Urothelium cell line (cell line): ENCODE measurements at regions not wholly inside any gene's neighbourhood (a gene's known extent, or its start where the extent isn't known, plus 50 kb on each side); places are given as distances from the start of the nearest gene placed in this dataset.

ENCODE experiments used
- DNase-seq: peaks from one replicate; pipeline ENCODE4 v3.0.0; 2011; ENCODE audit warnings: low spot score, mixed read lengths
- FAIRE-seq: peaks from 2 replicates; lab custom pipeline; 2011; peaks lifted over from hg19 to GRCh38; lab: Jason Lieb, UNC

DNA sequence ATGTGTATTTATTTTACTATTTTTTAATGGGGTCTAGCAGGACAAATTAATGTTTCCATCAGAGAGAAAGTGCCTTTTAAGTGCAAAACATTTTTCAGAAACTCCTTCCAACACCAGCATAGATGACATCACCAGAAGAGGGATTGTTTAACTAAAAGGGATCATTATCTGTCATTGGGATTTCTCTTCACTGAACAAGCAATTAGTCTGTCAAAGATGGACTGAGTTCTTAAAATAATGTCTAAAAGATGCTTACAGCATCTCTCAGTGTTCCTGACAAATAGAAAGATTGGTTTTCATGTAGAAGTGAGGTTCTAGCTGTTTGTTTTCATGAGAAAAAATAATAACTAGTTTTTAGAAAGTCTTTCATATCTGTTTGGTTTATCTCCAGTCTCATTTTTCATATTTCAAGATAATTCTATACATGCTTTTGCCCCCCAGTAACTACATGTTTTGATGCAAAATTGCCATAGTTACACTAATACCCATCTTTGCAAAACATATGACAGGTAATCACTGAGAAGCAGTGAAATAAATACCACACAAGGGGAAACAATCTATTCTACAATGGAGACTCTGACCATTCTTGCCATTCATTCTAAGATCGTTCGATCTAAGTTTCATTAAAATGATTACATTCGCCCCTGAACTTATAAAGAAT is 850.3 kb downstream of the GALC start:
- DNase-seq: no peak

DNA sequence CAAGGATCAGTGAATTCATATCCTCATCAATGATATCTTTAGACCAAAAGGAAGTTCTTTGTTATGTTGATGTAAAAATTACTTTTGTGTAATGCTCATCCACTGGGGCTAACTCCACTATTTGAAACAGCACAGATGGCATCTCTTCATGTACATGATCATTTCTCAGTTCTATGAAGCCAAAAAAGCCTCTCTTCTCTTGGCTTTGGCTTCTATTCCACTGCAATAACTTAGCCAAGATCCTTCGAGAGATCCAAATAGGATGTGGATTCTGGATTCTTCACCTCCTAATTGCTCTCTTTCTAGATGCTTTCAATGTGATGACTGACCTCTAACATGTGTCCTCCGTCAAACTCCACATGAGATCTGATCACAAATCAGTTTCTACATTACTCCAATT is 851.2 kb downstream of the GALC start:
- no peak for FAIRE-seq

More for the DNA sequence above, 850.3 kb downstream of the GALC start:
- no peak for FAIRE-seq

DNA sequence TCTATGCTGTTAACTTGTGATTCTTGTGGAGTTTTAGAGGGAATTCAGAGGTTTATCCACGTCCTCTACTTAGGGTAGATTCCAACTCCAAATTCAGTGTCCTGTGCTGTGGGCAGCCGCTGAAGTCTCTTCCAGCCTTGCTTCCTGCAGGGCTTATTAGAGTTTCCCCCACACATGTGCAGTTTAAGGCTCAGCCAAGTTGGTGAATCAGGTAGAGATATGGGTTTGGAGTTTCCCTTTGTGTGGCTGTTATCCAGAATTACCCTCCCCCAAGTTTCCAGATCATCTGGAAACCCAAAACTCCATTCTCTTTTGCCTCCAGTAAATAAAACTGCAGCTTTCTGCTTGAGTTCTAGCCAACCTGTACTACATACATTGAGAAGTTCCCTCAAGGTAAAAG is 853.7 kb downstream of the GALC start:
- DNase-seq: no peak
- no peak for FAIRE-seq

More for the DNA sequence above, 851.2 kb downstream of the GALC start:
- DNase-seq: no peak

DNA sequence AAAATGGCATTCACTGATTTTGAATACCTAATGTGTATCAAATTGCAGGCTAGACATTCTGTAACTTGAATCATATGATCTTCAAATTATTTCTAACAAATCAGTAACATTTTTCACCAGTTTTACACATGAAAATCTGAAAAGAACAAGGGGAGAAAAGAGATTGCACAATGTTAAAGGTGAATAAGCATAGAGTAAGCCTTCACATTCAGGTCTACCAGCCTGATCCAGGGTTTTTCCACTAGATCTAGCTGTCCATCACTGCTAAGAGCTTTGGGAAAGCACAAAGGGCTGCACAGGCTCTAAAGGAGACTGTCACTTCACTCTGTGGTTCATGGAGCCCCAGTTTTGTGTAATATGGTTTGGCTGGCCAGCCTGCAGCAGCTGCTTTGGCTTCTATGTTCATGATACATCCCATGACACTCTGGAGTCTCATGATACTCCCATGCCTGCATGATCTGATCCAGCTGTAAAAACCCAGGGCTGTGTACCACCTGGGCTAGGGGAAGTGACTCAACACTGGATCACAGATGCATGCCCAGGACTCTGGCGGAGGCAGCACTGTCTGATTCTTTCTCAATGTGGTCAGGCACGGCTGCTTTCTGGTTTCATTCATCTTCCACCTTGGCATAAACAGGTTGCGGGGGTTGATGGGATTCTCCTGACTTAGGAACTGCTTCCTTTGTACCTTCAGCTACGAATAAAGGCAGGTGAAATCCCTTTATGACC is 859.7 kb downstream of the GALC start:
- DNase-seq (peak; percentile 83), FAIRE-seq (peak; percentile 58)

DNA sequence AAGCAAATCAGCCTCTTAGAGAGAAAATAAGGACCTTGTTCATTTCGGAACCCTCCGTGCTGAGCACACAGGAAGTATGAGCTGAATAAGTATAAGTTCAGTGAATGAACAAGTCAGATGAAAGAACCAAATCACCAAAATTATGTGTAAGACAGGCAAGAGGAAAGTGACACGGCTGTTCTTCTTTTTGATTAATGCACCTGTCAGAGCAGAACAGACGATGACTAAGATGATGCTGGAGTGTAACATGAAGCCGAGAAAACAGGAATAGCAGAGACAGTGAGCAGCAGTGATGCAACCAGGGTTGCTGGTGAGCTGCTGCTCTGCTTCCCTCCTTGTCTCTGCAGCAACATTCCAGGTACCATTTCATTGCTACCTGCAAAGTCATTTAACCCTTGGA is 861.1 kb downstream of the GALC start:
- FAIRE-seq (peak; percentile 94), DNase-seq (peak; percentile 73)

DNA sequence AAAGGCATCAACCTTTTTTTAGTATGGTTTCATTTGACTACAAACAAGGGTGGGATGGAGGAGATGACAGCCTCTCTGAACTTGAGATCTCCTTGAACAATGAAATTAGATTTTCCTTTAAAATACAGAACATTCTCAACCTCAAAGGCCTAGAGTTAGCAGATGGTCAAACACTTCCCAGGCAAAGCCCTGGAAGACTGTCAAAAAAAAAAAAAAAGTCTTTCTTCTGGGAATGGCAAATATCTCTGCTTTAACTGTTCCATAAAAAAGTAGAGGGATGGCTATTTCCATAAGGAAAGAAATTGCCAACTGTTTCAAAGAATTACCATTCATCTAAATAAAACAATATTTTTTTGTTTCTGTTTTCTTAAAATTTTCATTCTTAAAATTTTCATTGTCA is 870.8 kb downstream of the GALC start:
- FAIRE-seq (no peak), DNase-seq (no peak)

DNA sequence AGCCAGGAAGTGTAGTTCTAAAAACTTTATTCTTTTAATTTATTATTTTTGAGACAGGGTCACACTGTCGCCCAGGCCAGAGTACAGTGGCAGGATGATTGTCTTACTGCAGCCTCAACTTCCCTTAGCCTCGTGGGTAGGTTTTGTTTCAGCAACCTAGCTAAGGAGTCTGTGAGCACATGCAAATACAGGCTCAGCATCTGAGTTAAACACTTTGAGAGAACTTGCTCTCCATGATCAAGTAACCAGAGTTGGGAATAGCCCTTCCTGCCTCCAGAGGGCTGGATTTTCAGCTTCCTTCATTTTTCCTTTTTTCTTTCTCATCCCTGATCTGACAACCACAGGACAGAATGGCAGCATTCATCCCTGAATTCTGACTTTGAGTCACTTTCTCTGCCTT is 871.3 kb downstream of the GALC start:
- FAIRE-seq: no peak

DNA sequence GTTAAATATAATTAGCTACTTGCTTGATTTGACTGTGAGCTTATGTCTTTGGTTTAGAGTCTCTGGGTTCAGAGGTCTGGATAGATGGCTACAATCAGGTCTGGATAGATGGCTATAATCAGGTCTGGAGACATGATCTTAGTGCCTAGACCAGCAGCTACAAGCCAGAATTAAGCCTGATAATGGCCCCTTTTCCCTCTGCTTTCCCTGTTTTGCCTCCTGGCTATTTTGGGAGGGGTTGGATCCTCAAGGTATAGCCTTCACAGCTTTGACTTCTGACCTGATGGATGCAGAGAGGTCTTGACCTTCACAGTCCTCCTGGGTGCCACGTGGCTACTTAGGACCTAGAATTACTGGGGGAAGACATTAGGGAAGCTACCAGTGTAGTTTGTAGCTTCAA is 877.7 kb downstream of the GALC start:
- DNase-seq: no peak

More for the DNA sequence above, 871.3 kb downstream of the GALC start:
- no peak for DNase-seq

DNA sequence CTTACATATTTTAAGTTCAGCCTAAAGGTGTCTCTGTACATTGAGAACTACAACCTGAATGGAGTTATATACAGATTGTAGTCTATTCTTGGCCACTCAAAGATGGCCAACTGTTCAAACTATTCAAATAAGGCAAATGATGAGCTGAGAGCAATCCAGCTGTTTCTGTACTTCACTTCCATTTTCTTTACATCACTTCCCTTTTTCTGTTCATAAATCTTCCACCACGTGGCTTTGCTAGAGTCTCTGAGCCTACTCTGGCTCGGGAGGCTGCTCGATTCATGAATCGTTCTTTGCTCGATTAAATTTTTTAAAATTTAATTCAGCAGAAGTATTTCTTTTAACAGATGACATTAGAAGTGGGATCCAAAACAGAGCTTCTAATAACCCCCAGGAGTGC is 879.7 kb downstream of the GALC start:
- no peak for FAIRE-seq
- DNase-seq: no peak

More for the DNA sequence above, 877.7 kb downstream of the GALC start:
- no peak for FAIRE-seq

DNA sequence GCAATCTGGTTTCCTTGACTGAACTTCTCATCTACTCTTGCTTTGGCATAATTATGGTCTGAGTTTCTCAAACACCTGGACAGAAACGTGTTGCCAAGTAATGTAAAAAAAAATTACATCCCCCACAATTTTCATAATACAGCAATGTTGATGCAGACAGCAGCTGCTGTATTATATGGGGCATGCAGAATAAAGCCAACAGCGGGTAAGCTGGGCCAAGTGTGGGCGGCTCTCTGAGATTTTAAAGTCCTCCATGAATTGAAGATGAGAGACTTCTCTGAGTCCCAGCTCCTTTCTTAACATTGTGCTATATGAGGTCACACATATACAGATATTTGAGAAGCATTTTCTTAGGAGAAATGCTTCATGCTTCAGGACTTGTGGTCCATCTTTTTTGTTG is 881.2 kb downstream of the GALC start:
- FAIRE-seq (no peak), DNase-seq (no peak)

DNA sequence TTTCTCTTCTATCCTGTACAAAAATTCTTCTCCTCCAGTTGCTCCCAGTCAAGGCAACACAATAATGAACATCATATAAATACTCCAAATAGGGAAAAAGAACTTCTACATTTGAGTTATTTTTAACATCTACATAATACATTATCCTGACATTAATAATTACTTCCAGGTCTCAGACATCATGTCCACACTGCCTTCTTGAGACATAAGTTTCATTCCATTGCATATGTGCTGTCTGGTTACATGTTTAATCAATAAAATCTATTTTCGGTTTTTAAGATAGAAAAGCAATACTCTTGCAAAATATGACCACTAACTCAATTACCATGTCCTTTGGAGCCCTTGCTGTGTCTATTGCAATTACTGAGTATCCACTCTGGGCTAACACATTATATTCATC is 881.9 kb downstream of the GALC start:
- no peak for DNase-seq
- FAIRE-seq: no peak

DNA sequence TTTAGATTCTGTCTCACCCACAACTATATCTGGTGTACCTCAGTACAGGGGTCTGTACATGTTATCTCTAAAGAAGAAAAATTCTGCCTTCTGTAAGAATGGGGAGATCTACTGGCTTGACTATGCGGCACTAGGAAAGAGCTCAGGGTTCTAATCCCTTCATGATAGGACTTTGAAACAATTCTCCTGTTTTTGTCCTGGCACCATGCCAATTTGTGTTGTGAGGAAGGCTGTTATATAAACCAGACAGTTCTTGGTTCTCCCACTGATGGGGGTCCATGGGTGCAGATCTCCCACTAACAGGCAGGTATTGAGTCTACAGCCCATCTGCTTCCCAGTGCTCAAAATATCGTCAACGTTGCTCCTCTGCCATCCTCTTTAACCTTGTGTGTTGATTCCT is 883.7 kb downstream of the GALC start:
- no peak for FAIRE-seq
- DNase-seq: no peak

DNA sequence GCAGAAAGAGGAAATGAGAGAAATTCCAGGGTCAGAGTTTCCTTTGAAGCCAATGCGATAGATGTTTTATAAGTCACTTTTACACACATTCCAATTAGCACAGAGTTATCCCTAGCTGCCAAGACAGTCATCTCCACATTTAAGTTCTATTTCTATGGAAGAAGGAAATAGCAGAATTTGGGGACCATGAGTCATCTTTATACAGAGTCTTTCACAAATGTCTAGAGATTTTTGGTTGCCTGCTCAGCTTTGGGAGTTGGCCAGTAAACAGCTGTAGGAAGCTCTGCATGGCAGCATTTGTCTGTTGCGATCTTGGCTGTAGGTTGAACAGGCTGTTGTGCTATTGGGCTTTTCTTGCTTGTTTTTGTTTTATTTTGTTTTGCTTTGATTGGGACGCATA is 884.3 kb downstream of the GALC start:
- FAIRE-seq (no peak), DNase-seq (peak; percentile 37)

DNA sequence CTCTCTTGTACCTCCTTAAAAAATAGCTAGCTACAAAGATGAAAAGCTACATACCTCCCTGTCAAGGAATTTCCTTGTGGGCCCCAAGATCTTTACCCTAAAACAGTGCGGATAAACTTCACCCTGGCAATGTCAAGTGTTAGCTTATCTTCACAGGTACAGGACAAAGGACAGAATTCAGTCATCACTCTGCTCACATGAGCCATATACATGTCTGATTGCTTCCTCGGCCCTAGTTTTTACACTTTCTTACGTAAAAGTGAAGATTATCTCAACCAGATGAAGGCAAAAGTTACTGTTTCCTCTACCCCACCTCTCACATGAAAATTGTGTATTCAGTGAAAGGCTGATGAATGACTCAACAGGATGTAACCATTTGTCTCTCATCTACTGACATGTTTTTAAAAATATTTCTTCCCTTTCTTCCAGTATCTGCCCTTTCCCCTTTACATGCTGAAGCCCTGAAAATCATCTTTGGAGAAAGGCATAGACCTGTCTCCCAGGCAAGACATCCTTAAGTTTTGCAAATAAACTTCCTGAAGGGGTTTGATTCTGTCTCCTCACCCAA is 890.1 kb downstream of the GALC start:
- DNase-seq (no peak), FAIRE-seq (no peak)

DNA sequence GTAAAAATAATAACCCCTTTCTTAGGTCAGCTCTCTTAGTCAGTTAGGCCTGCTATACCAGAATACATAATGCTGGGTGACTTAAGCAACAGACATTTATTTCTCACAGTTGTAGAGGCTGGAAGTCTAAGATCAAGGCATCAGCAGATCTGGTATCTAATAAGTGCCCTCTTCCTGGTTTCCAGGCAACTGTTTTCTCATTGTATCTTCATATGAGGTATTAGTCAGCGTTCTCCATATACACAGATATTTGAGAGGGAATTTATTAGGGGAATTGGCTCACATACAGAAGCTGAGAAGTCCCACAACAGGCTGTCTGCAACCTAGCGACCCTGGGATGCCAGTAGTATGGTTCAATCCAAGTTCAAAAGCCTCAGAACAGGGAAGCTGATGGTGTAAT is 896.0 kb downstream of the GALC start:
- DNase-seq: no peak
- no peak for FAIRE-seq

DNA sequence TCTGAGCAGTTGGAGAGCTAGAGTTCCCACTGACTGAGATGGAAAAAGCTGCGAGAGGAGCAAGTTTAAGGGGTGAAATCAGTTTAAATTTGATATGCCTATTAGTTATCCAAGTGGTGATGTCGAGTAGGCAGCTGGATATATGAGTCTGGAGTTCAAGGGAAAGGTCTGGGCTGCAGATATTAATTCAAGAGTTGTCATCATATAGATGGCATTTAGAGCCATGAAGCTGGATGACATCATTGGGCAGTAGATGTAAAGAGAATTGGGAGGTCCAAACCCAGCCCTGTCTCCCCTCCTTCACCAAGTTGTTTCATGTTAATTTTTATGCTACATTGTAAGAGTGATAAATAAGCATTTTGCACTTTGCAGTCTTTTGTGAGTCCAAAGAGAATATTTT is 898.1 kb downstream of the GALC start:
- FAIRE-seq (no peak), DNase-seq (no peak)

DNA sequence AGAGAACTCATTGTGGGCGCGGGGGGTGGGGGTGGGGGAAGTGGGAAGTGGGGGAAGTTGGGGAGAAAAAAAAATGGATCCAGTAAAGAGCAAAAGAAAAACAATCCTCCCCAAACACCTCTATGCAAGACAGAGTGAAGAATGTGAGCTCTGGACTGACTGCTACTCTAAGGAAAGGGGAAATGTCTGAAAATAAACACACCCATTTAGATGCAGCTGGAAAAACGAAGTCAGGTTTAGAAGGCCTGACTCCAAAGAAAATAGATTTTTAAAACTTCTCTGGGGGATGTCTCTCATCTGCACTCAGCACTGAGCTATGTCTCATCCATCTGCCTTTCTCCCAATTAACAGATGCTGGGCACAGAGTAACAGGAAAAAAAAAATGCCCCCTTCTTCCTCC is 904.4 kb downstream of the GALC start:
- DNase-seq (no peak), FAIRE-seq (no peak)

DNA sequence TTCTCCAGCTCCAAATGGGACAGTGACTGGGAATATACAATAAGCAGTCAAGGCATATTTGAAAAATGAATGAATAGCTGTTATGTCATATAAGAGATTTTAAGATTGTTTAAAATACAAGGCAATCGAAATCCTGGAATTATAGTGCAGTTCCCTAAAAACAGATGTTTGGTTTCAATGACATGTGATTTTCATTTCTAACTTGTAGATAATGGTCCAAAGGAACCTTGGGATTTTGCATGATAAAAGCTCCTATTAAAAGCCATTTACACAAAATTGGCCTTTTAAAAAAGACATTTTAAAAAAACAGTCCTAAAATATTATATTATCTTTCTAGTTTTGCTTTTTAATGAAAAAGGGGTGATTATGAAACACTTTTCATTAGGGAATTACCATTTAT is 905.1 kb downstream of the GALC start:
- DNase-seq: no peak
- FAIRE-seq: no peak

DNA sequence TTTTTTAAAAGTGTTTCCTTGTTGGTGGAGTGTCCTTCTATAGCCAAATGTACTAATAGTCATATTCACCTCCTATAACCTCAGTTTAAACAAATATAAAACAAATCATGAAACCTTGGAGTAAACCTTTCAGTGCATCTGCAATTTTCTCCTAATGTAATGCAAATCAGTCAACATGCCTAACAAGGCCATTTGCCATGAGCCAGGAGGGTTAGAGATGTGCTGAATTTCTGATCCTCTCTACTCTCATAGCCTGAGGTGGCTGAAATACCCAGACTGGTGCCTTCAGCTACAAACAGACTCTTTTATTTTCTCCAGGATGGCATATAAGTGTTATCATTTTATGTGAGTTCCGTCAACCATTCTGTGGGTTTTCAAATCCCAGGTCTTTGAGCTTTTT is 908.1 kb downstream of the GALC start:
- no peak for FAIRE-seq
- DNase-seq: no peak

DNA sequence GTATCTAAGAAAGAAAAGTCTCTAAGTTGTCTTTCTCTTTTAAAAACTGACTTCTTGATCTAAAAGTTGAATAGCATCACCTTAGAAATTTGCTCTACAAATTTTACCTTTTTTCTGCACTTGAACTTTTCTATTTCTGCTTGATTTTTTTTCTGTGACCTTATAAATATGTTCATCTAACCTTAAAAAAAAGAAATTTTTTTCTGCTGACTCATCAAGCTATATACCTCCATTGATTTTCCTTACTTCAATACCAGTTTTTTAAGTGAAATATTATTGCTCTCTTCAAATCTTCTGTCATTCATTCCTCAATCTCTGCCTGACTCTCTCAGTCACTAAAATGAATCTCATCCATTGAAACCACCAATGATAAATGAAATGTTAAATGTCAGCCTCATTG is 910.1 kb downstream of the GALC start:
- FAIRE-seq (no peak), DNase-seq (no peak)

DNA sequence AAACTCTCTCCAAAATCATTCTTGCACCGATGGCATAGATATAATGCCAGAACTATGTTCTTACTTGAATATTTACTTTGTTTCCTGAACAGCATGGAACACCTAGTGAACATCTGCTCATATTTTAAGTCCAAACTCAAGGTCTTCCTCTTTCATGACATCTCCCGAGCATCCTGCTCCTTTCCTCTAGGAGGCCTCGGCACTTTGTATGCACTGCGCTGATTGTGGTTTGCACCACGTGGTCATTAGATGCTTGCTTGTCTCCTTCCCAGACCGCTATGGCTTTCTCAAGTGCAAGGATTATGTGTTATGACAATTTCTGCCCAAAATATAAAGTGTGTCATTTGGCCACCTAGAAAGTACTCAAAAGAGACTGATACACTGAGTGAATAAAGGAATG is 912.0 kb downstream of the GALC start:
- DNase-seq (no peak), FAIRE-seq (no peak)

DNA sequence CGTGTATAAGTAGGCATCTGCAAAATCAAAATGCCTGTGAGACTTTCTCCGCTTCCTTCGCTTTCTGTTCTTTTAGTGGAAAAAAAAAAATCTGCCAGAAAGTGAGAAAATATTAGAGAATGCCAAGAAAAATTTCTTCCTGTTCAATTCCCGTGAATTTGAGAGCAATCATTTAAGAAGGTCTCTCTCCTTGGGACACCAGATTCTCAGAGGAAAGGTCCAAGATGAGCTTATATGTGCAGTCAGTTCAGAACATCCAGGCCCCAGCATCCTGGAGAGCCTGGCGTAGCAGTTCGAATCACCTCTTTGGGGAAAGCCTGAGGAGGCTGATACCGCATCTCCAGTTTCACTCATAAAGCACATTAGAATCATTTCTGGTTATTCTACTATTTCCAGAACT is 912.8 kb downstream of the GALC start:
- FAIRE-seq (no peak), DNase-seq (no peak)
